ENCODE measurements at regions not wholly inside any gene's neighbourhood (a gene's known extent, or its start where the extent isn't known, plus 50 kb on each side); places are given as distances from the start of the nearest gene placed in this dataset.

- H3K4me3 ChIP-seq (ENCODE audit: low read depth, low read length) = no peak overlapping the region
- no peak for DNase-seq (ENCODE audit: low read depth)
- in situ Hi-C loops (cut with HindIII; ENCODE audit: low sequenced_read_pairs) = no loop called here
- no peak for TF ChIP-seq CTCF (IDR thresholded peaks at IDR 0.05; ENCODE audit: low read depth, low read length, missing control alignments)
These were observed 93.2 kb downstream of the MRPL36 start for GRCh38 chr5:1706428-1706827.

- no peak for TF ChIP-seq CTCF (IDR thresholded peaks at IDR 0.05; ENCODE audit: low read depth, low read length, missing control alignments)
- no peak for DNase-seq (ENCODE audit: low read depth)
- in situ Hi-C loops (cut with HindIII; ENCODE audit: low sequenced_read_pairs) = no loop called here
- H3K4me3 ChIP-seq (ENCODE audit: low read depth, low read length) = no peak overlapping the region
These were observed 93.6 kb downstream of the MRPL36 start for GRCh38 chr5:1706021-1706420.

- no peak for DNase-seq (ENCODE audit: low read depth)
- in situ Hi-C loops (cut with HindIII; ENCODE audit: low sequenced_read_pairs) = no loop called here
- H3K4me3 ChIP-seq (ENCODE audit: low read depth, low read length) = no peak overlapping the region
- no peak for TF ChIP-seq CTCF (IDR thresholded peaks at IDR 0.05; ENCODE audit: low read depth, low read length, missing control alignments)
These were observed 95.0 kb downstream of the MRPL36 start for GRCh38 chr5:1704676-1705075.

GRCh38 chr5:1704266-1704665 is 95.4 kb downstream of the MRPL36 start:
- in situ Hi-C loops (cut with HindIII; ENCODE audit: low sequenced_read_pairs) = no loop called here
- no peak overlapping the region for H3K4me3 ChIP-seq (ENCODE audit: low read depth, low read length)
- DNase-seq (ENCODE audit: low read depth) = no peak
- no peak for TF ChIP-seq CTCF (IDR thresholded peaks at IDR 0.05; ENCODE audit: low read depth, low read length, missing control alignments)

GRCh38 chr5:1703352-1704050 is 96.1 kb downstream of the MRPL36 start:
- in situ Hi-C loops (cut with HindIII; ENCODE audit: low sequenced_read_pairs) = no loop called here
- DNase-seq (ENCODE audit: low read depth) = no peak
- no peak overlapping the region for H3K4me3 ChIP-seq (ENCODE audit: low read depth, low read length)
- no peak for TF ChIP-seq CTCF (IDR thresholded peaks at IDR 0.05; ENCODE audit: low read depth, low read length, missing control alignments)

- no peak overlapping the region for H3K4me3 ChIP-seq (ENCODE audit: low read depth, low read length)
- no peak for TF ChIP-seq CTCF (IDR thresholded peaks at IDR 0.05; ENCODE audit: low read depth, low read length, missing control alignments)
- in situ Hi-C loops (cut with HindIII; ENCODE audit: low sequenced_read_pairs) = no loop called here
- no peak for DNase-seq (ENCODE audit: low read depth)
These were observed 97.3 kb downstream of the MRPL36 start for GRCh38 chr5:1702318-1702717.

All from astrocyte of the cerebellum (primary cell).